ENCODE measurements at regions not wholly inside any gene's neighbourhood (a gene's known extent, or its start where the extent isn't known, plus 50 kb on each side); places are given as distances from the start of the nearest gene placed in this dataset.

- H3K23ac ChIP-seq (ENCODE audit: low read length): no peak overlapping the region
- no peak overlapping the region for H2BK12ac ChIP-seq (ENCODE audit: low read length)
- H3K4ac ChIP-seq (ENCODE audit: low read depth, low read length): no peak overlapping the region
- H3K9ac ChIP-seq (ENCODE audit: low read length): no peak overlapping the region
- no peak overlapping the region for H4K8ac ChIP-seq (ENCODE audit: low read depth, low read length)
- no peak overlapping the region for H3K4me3 ChIP-seq (ENCODE audit: low read depth, low read length)
- H3K27ac ChIP-seq (ENCODE audit: low read depth, low read length): no peak overlapping the region
- H3K14ac ChIP-seq (ENCODE audit: low read length): no peak overlapping the region
- no peak overlapping the region for H2AK5ac ChIP-seq (ENCODE audit: low read length)
- H3K79me1 ChIP-seq (ENCODE audit: low read length): no peaks in the 10 kb centered on the region
- H4K91ac ChIP-seq (ENCODE audit: low read depth, low read length): no peak overlapping the region
- no peak overlapping the region for H2AFZ ChIP-seq (ENCODE audit: insufficient read depth, low read length, poor library complexity)
- H2BK120ac ChIP-seq (ENCODE audit: insufficient read depth, low read length, poor library complexity): no peak overlapping the region
- no peak overlapping the region for H3K4me2 ChIP-seq (ENCODE audit: low read length)
- H3K36me3 ChIP-seq (ENCODE audit: control insufficient read depth in 1 of 2, insufficient read depth in 2 of 2, low read length in 2 of 2): no peaks in the 10 kb centered on the region
- H3K27me3 ChIP-seq (ENCODE audit: insufficient read depth, low read length): no peaks in the 10 kb centered on the region
- no peaks in the 10 kb centered on the region for H3K9me3 ChIP-seq (ENCODE audit: insufficient read depth, low read depth, low read length)
- no CpG with 5 or more reads among the region's 3 CpGs for WGBS (ENCODE audit: extremely low coverage, insufficient coverage, insufficient read length)
- no peak overlapping the region for H4K12ac ChIP-seq (ENCODE audit: low read depth, low read length)
- no peak for DNase-seq
- H3K4me1 ChIP-seq (ENCODE audit: control insufficient read depth in 1 of 2, insufficient read depth in 2 of 2, low read length in 2 of 2): peaks cover 0 to 3% of the 10 kb centered on the region in 2 experiments
- no peaks in the 10 kb centered on the region for H3K79me2 ChIP-seq (ENCODE audit: control insufficient read depth, insufficient read depth, low read length, poor library complexity)
- H3K18ac ChIP-seq (ENCODE audit: low read length): no peak overlapping the region
- H2BK5ac ChIP-seq (ENCODE audit: low read depth, low read length, poor library complexity): no peak overlapping the region
Measured at GRCh38 chr11:122234780-122235179, 118.8 kb upstream of the BLID start.

- Histone ChIP-seq H4K12ac (ENCODE audit: low read depth, low read length) (no peak overlapping the region), H3K79me1 (ENCODE audit: low read length) (no peaks in the 10 kb centered on the region), H3K4me1 (ENCODE audit: control insufficient read depth in 1 of 2, insufficient read depth in 2 of 2, low read length in 2 of 2) (peaks cover 0 to 3% of the 10 kb centered on the region in 2 experiments), H3K9ac (ENCODE audit: low read length) (no peak overlapping the region), H4K8ac (ENCODE audit: low read depth, low read length) (no peak overlapping the region), H2AFZ (ENCODE audit: insufficient read depth, low read length, poor library complexity) (no peak overlapping the region), H3K9me3 (ENCODE audit: insufficient read depth, low read depth, low read length) (no peaks in the 10 kb centered on the region), H3K23ac (ENCODE audit: low read length) (no peak overlapping the region), H3K18ac (ENCODE audit: low read length) (no peak overlapping the region), H3K79me2 (ENCODE audit: control insufficient read depth, insufficient read depth, low read length, poor library complexity) (no peaks in the 10 kb centered on the region), H2BK120ac (ENCODE audit: insufficient read depth, low read length, poor library complexity) (no peak overlapping the region), H2AK5ac (ENCODE audit: low read length) (no peak overlapping the region), H3K4me3 (ENCODE audit: low read depth, low read length) (no peak overlapping the region), H2BK12ac (ENCODE audit: low read length) (no peak overlapping the region), H3K27ac (ENCODE audit: low read depth, low read length) (no peak overlapping the region), H3K27me3 (ENCODE audit: insufficient read depth, low read length) (no peaks in the 10 kb centered on the region), H4K91ac (ENCODE audit: low read depth, low read length) (no peak overlapping the region), H3K4me2 (ENCODE audit: low read length) (no peak overlapping the region), H3K14ac (ENCODE audit: low read length) (no peak overlapping the region), H2BK5ac (ENCODE audit: low read depth, low read length, poor library complexity) (no peak overlapping the region), H3K4ac (ENCODE audit: low read depth, low read length) (no peak overlapping the region), H3K36me3 (ENCODE audit: control insufficient read depth in 1 of 2, insufficient read depth in 2 of 2, low read length in 2 of 2) (no peaks in the 10 kb centered on the region)
- DNase-seq: no peak
Measured at GRCh38 chr11:122234257-122234656, 118.2 kb upstream of the BLID start.

GRCh38 chr11:122232985-122233384 lies 117.0 kb upstream of the BLID start:
- no CpG with 5 or more reads among the region's 4 CpGs for WGBS (ENCODE audit: extremely low coverage, insufficient coverage, insufficient read length)
- Histone ChIP-seq H3K9me3 (ENCODE audit: insufficient read depth, low read depth, low read length) (no peaks in the 10 kb centered on the region), H3K18ac (ENCODE audit: low read length) (no peak overlapping the region), H3K4me2 (ENCODE audit: low read length) (no peak overlapping the region), H3K9ac (ENCODE audit: low read length) (no peak overlapping the region), H3K4ac (ENCODE audit: low read depth, low read length) (no peak overlapping the region), H3K4me3 (ENCODE audit: low read depth, low read length) (no peak overlapping the region), H3K27ac (ENCODE audit: low read depth, low read length) (no peak overlapping the region), H3K27me3 (ENCODE audit: insufficient read depth, low read length) (no peaks in the 10 kb centered on the region), H4K91ac (ENCODE audit: low read depth, low read length) (no peak overlapping the region), H3K14ac (ENCODE audit: low read length) (no peak overlapping the region), H2BK5ac (ENCODE audit: low read depth, low read length, poor library complexity) (no peak overlapping the region), H2AFZ (ENCODE audit: insufficient read depth, low read length, poor library complexity) (no peak overlapping the region), H4K8ac (ENCODE audit: low read depth, low read length) (no peak overlapping the region), H3K23ac (ENCODE audit: low read length) (no peak overlapping the region), H4K12ac (ENCODE audit: low read depth, low read length) (no peak overlapping the region), H3K79me2 (ENCODE audit: control insufficient read depth, insufficient read depth, low read length, poor library complexity) (no peaks in the 10 kb centered on the region), H2BK120ac (ENCODE audit: insufficient read depth, low read length, poor library complexity) (no peak overlapping the region), H3K4me1 (ENCODE audit: control insufficient read depth in 1 of 2, insufficient read depth in 2 of 2, low read length in 2 of 2) (peaks cover 0 to 3% of the 10 kb centered on the region in 2 experiments), H2BK12ac (ENCODE audit: low read length) (no peak overlapping the region), H2AK5ac (ENCODE audit: low read length) (no peak overlapping the region), H3K36me3 (ENCODE audit: control insufficient read depth in 1 of 2, insufficient read depth in 2 of 2, low read length in 2 of 2) (no peaks in the 10 kb centered on the region), H3K79me1 (ENCODE audit: low read length) (no peaks in the 10 kb centered on the region)
- DNase-seq: no peak

GRCh38 chr11:122230385-122230755 lies 114.4 kb upstream of the BLID start:
- Histone ChIP-seq H3K4ac (ENCODE audit: low read depth, low read length) (no peak overlapping the region), H4K8ac (ENCODE audit: low read depth, low read length) (no peak overlapping the region), H3K4me2 (ENCODE audit: low read length) (no peak overlapping the region), H2AFZ (ENCODE audit: insufficient read depth, low read length, poor library complexity) (no peak overlapping the region), H3K23ac (ENCODE audit: low read length) (no peak overlapping the region), H4K12ac (ENCODE audit: low read depth, low read length) (no peak overlapping the region), H2AK5ac (ENCODE audit: low read length) (no peak overlapping the region), H2BK5ac (ENCODE audit: low read depth, low read length, poor library complexity) (no peak overlapping the region), H2BK12ac (ENCODE audit: low read length) (no peak overlapping the region), H3K18ac (ENCODE audit: low read length) (no peak overlapping the region), H3K79me2 (ENCODE audit: control insufficient read depth, insufficient read depth, low read length, poor library complexity) (no peaks in the 10 kb centered on the region), H3K36me3 (ENCODE audit: control insufficient read depth in 1 of 2, insufficient read depth in 2 of 2, low read length in 2 of 2) (no peaks in the 10 kb centered on the region), H3K14ac (ENCODE audit: low read length) (no peak overlapping the region), H3K9ac (ENCODE audit: low read length) (no peak overlapping the region), H3K4me1 (ENCODE audit: control insufficient read depth in 1 of 2, insufficient read depth in 2 of 2, low read length in 2 of 2) (no peaks in the 10 kb centered on the region), H2BK120ac (ENCODE audit: insufficient read depth, low read length, poor library complexity) (no peak overlapping the region), H3K9me3 (ENCODE audit: insufficient read depth, low read depth, low read length) (no peaks in the 10 kb centered on the region), H3K79me1 (ENCODE audit: low read length) (no peaks in the 10 kb centered on the region), H3K4me3 (ENCODE audit: low read depth, low read length) (no peak overlapping the region), H3K27ac (ENCODE audit: low read depth, low read length) (no peak overlapping the region), H3K27me3 (ENCODE audit: insufficient read depth, low read length) (no peaks in the 10 kb centered on the region), H4K91ac (ENCODE audit: low read depth, low read length) (no peak overlapping the region)
- no CpG with 5 or more reads among the region's 7 CpGs for WGBS (ENCODE audit: extremely low coverage, insufficient coverage, insufficient read length)
- DNase-seq: no peak
